GM12864 (cell line): ENCODE measurements at regions not wholly inside any gene's neighbourhood (a gene's known extent, or its start where the extent isn't known, plus 50 kb on each side); places are given as distances from the start of the nearest gene placed in this dataset.

Experiments
- DNase-seq: peaks from one replicate; pipeline ENCODE4 v3.0.0-alpha.2; 2011; ENCODE audit warnings: low read depth
- H3K4me3 ChIP-seq: 2 replicates; pipeline ENCODE4 v1.5.1; 2011; ENCODE audit warnings: mild to moderate bottlenecking, low read depth, low read length, control low read depth
- TF ChIP-seq, protein P1 (sequence below): IDR thresholded peaks from 2 replicates; pipeline ENCODE4 v1.5.1; 2011; ENCODE audit warnings: low read depth, mild to moderate bottlenecking, moderate library complexity, low read length, control low read depth, inconsistent platforms; ENCODE audit errors: missing control alignments

DNA sequence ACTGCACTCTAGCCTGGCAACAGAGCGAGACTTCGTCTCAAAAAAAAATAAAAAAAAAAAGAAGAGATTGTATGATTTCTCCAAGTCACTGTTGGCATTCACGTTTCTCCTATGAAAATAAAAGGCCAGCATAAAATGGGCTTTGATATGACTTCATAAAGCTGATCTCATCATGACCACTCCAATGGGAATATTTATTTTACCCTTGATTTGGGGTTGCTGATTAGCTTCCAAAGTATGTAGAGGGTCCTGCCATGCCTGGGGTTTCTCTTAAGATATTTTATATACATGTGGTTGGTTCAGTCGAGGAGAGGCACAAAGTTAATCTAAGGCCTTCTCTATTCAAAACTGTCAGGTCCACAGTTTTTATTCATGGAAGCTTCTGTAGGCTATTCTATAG, 247.0 kb upstream of the TNC start:
- TF ChIP-seq, protein P1, sequence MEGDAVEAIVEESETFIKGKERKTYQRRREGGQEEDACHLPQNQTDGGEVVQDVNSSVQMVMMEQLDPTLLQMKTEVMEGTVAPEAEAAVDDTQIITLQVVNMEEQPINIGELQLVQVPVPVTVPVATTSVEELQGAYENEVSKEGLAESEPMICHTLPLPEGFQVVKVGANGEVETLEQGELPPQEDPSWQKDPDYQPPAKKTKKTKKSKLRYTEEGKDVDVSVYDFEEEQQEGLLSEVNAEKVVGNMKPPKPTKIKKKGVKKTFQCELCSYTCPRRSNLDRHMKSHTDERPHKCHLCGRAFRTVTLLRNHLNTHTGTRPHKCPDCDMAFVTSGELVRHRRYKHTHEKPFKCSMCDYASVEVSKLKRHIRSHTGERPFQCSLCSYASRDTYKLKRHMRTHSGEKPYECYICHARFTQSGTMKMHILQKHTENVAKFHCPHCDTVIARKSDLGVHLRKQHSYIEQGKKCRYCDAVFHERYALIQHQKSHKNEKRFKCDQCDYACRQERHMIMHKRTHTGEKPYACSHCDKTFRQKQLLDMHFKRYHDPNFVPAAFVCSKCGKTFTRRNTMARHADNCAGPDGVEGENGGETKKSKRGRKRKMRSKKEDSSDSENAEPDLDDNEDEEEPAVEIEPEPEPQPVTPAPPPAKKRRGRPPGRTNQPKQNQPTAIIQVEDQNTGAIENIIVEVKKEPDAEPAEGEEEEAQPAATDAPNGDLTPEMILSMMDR, result no peak
- DNase-seq, result no peak
- no peak overlapping the region for H3K4me3 ChIP-seq

DNA sequence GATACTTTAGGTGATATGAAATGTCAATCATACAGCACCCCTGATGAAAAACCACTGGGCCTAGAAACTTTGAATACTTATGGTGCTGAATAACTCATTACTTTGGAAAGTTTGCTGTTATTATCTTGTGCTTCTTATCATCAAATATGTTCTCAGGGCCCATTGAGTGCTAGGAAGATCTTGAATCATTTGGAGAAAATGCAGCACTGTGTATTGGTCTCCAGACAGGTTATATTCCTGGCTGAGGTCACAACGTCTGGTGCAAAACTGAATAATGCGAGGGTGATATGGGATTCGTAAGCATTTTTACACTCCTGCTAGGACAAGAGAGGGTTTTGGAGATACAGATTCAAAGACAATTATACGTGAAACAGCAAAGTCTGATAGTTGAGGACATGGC, 249.4 kb upstream of the TNC start:
- no peak overlapping the region for H3K4me3 ChIP-seq
- DNase-seq, result no peak
- TF ChIP-seq, protein P1, result no peak

DNA sequence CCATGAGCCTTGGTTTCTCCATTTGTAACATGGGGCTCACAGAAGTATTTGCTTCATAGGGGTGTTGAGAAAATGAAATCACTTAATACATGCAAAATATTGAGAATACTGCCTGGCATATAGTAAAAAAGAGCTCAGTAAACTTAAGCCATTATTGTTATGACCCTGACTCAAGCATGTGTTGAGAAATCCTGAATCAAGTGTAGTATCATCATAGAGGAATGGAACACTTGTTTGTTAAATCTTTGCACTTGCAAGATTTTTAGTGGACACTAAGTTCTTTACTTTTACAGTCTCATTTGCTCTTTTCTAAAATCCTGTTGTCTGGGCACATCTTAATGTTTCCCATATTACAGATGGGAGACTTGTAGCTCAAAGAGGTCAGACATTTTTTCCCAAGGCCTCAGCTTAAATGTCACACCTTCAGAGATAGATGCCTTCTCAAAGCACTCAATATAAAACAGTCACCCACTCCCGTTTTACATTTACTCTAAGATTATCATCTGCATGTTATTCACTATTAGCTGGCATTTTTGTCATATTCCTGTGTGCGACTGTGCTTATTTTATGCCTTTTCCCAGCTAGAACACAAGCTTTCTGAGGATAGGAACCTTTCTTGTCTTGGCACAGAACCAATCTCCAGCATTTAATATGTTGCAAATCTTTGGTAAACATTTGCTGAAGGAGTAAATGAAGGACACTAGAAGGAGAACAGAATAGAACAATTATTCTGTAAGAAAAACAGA, 250.0 kb upstream of the TNC start:
- TF ChIP-seq, protein P1, result no peak
- DNase-seq, result no peak
- no peak overlapping the region for H3K4me3 ChIP-seq

DNA sequence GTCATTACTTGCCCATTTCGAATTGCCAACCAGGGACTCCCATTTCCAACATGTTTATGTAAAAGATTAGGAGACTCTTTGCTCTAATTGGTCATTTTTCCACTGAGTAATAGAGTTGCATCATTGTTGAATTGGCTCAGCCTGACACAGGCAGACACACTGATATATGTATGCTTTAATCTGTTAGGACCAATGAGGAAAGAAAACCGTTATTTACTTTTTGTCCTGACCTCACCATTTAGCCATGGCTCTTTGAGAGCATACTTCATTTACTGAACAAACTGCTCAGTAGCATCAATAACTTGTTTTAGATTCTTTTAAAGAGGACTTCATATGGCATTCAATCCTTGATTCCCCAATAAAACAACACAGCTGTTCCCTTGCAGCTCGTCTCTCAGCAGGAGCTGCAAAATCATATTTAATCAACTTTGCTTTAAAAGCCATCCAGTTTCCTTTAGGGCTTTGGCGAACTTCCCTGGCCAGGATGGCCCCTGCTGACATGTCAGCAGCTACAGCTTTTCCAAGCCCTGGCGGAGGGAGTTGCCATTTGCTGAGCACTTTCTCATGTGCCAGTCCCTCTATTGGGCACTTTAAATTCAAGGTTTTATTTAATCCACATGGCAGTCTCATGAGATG, 251.5 kb upstream of the TNC start:
- DNase-seq, result no peak
- H3K4me3 ChIP-seq, result no peak overlapping the region
- TF ChIP-seq, protein P1, result no peak

DNA sequence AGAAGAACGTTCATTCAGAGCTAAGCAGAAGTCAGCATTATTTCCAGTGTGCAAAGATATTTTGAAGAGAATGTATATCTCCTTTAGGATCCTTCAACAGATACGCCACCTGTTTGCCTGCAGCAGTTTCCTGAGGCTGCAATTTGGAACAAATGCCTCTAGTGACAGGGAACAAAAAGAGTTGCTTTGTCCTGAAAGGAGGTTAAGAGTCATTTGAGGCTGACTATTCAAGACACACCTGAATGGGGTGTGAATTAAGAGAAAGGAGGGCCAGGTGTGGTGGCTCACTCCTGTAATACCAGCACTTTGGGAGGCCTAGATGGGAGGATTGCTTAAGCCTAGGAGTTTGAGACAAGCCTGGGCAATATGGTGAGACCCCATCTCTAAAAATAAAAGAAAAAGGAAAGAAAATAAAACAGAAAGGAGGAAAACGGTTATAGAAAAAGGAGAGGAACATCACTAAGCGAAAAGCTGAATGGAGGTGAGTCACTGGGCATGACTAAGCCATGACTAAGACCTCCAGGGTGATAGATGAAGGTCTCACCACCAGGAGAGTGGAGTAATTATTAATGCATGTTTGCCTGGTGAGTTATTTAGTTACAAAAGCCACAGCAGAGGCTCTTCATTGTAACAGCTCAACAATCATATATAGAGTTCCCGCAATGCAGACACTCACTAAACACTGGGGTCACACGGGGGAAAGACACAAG, 255.2 kb upstream of the TNC start:
- no peak for DNase-seq
- no peak overlapping the region for H3K4me3 ChIP-seq
- TF ChIP-seq, protein P1, result no peak

DNA sequence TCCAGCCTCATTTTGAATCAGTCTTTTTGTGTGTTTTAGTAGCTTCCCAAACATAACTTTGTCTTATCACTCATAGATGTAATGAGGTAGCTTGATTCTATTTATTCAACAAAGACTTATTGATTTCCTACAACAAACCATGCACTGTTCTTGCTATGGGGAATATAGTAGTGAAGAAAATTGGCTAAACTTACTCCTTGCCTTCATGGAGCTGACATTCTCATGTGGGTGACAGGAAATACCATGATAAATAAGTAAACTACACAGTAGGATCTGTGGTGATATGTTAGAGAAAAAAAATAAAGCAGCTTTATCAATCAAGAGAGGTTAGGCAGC, 255.7 kb upstream of the TNC start:
- TF ChIP-seq, protein P1, result no peak
- DNase-seq, result no peak
- H3K4me3 ChIP-seq, result no peak overlapping the region
